HepG2 (cell line): ENCODE measurements at regions not wholly inside any gene's neighbourhood (a gene's known extent, or its start where the extent isn't known, plus 50 kb on each side); places are given as distances from the start of the nearest gene placed in this dataset.

Experiments
- ARHGAP35 ChIP-seq: sonication (generic); formaldehyde crosslinking; IDR thresholded peaks from 2 replicates; pipeline ENCODE4 v1.9.0; 2022; ENCODE audit warnings: mild to moderate bottlenecking, inconsistent platforms, moderate library complexity, missing genetic modification reagents, borderline replicate concordance
- RARG ChIP-seq: sonication (generic); formaldehyde crosslinking; IDR thresholded peaks from 2 replicates; pipeline ENCODE4 v1.4.0; 2020; ENCODE audit warnings: low read depth, mild to moderate bottlenecking, missing genetic modification reagents
- SETDB1 ChIP-seq: sonication (generic); formaldehyde crosslinking; IDR thresholded peaks from 2 replicates; pipeline ENCODE4 v1.5.1; 2020; ENCODE audit warnings: missing genetic modification reagents, mild to moderate bottlenecking, borderline replicate concordance
- YEATS4 ChIP-seq: sonication (generic); formaldehyde crosslinking; IDR thresholded peaks from 2 replicates; pipeline ENCODE4 v1.4.0; 2020; ENCODE audit warnings: missing genetic modification reagents, borderline replicate concordance
- ZNF274 ChIP-seq: sonication (generic); formaldehyde crosslinking; IDR thresholded peaks from 2 replicates; pipeline ENCODE4 v1.5.1; 2020; ENCODE audit warnings: mild to moderate bottlenecking, missing genetic modification reagents
- ZNF30 ChIP-seq: sonication (generic); formaldehyde crosslinking; IDR thresholded peaks from 2 replicates; pipeline ENCODE4 v1.5.0; 2020; ENCODE audit warnings: mild to moderate bottlenecking, missing genetic modification reagents
- ZNF317 ChIP-seq: sonication (generic); formaldehyde crosslinking; IDR thresholded peaks from 2 replicates; pipeline ENCODE4 v1.5.0; 2020; ENCODE audit warnings: mild to moderate bottlenecking, missing genetic modification reagents
- ZNF644 ChIP-seq: IDR thresholded peaks from 2 replicates; pipeline ENCODE4 v1.6.1; 2016; ENCODE audit warnings: low read depth
- ZNF7 ChIP-seq: IDR thresholded peaks from 2 replicates; pipeline ENCODE4 v1.6.1; 2016; ENCODE audit warnings: missing biosample characterization, missing genetic modification reagents
- TF ChIP-seq, protein P1 (sequence below): sonication (generic); formaldehyde crosslinking; IDR thresholded peaks from 2 replicates; pipeline ENCODE4 v1.4.0; 2020; ENCODE audit warnings: missing genetic modification reagents
- TF ChIP-seq, protein P2 (sequence below): IDR thresholded peaks from 2 replicates; pipeline ENCODE4 v1.6.1; 2016; ENCODE audit warnings: mild to moderate bottlenecking
- TF ChIP-seq, protein P3 (sequence below): sonication (generic); formaldehyde crosslinking; conservative IDR thresholded peaks from 2 replicates; pipeline ENCODE4 v1.4.0; 2020; ENCODE audit warnings: missing genetic modification reagents
- TF ChIP-seq, protein P4 (sequence below): sonication (generic); formaldehyde crosslinking; IDR thresholded peaks from 2 replicates; pipeline ENCODE4 v1.4.0; 2020; ENCODE audit warnings: mild to moderate bottlenecking, missing genetic modification reagents, borderline replicate concordance
- TF ChIP-seq, protein P5 (sequence below): sonication (generic); formaldehyde crosslinking; IDR thresholded peaks from 2 replicates; pipeline ENCODE4; 2020; ENCODE audit warnings: missing genetic modification reagents, mild to moderate bottlenecking, borderline replicate concordance

DNA sequence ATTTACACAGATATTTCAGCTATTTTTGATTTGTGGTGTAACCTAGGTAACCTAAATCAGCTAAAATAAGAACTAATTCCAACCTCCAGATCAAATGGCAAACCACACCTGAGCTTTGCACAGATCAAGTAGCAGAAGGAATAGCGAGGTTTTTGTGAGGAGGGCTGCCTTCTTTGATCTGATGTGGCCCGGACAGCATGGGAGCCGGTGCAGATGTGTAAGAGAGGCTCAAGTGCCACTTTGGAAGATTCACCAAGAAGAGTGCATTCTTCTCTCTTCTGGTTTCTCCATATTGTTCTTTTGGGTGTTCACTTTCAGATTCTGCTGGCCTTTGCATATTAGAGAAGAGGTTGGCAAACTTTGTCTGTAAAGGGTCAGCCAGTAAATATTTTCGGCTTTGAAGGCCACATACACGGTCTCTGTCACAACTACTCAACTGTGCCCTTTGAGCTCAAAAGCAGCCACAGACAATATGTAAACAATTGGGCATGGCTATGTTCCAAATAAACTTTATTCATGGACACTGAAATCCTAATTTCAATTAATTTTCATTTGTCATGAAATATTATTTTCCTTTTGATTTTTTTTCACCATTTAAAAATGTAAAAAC is 78.9 kb upstream of the FAM9C start (continued):
- TF ChIP-seq, protein P1, sequence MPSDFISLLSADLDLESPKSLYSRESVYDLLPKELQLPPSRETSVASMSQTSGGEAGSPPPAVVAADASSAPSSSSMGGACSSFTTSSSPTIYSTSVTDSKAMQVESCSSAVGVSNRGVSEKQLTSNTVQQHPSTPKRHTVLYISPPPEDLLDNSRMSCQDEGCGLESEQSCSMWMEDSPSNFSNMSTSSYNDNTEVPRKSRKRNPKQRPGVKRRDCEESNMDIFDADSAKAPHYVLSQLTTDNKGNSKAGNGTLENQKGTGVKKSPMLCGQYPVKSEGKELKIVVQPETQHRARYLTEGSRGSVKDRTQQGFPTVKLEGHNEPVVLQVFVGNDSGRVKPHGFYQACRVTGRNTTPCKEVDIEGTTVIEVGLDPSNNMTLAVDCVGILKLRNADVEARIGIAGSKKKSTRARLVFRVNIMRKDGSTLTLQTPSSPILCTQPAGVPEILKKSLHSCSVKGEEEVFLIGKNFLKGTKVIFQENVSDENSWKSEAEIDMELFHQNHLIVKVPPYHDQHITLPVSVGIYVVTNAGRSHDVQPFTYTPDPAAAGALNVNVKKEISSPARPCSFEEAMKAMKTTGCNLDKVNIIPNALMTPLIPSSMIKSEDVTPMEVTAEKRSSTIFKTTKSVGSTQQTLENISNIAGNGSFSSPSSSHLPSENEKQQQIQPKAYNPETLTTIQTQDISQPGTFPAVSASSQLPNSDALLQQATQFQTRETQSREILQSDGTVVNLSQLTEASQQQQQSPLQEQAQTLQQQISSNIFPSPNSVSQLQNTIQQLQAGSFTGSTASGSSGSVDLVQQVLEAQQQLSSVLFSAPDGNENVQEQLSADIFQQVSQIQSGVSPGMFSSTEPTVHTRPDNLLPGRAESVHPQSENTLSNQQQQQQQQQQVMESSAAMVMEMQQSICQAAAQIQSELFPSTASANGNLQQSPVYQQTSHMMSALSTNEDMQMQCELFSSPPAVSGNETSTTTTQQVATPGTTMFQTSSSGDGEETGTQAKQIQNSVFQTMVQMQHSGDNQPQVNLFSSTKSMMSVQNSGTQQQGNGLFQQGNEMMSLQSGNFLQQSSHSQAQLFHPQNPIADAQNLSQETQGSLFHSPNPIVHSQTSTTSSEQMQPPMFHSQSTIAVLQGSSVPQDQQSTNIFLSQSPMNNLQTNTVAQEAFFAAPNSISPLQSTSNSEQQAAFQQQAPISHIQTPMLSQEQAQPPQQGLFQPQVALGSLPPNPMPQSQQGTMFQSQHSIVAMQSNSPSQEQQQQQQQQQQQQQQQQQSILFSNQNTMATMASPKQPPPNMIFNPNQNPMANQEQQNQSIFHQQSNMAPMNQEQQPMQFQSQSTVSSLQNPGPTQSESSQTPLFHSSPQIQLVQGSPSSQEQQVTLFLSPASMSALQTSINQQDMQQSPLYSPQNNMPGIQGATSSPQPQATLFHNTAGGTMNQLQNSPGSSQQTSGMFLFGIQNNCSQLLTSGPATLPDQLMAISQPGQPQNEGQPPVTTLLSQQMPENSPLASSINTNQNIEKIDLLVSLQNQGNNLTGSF (CRISPR knock-in tag) = no peak
- TF ChIP-seq ZNF274 (CRISPR knock-in tag) (no peak), RARG (no peak), YEATS4 (no peak), ZNF7 (no peak), ZNF30 (CRISPR knock-in tag) (no peak), ZNF317 (no peak), SETDB1 (CRISPR knock-in tag) (no peak), ARHGAP35 (CRISPR knock-in tag) (no peak), ZNF644 (CRISPR knock-in tag) (0 out of 2 replicates have a peak, but pooled peaks have one; percentile 17)
- TF ChIP-seq, protein P2, sequence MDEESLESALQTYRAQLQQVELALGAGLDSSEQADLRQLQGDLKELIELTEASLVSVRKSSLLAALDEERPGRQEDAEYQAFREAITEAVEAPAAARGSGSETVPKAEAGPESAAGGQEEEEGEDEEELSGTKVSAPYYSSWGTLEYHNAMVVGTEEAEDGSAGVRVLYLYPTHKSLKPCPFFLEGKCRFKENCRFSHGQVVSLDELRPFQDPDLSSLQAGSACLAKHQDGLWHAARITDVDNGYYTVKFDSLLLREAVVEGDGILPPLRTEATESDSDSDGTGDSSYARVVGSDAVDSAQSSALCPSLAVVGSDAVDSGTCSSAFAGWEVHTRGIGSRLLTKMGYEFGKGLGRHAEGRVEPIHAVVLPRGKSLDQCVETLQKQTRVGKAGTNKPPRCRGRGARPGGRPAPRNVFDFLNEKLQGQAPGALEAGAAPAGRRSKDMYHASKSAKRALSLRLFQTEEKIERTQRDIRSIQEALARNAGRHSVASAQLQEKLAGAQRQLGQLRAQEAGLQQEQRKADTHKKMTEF (CRISPR knock-in tag) = peak; percentile 21; the same call in 1 of the 2 replicates
- TF ChIP-seq, protein P3, sequence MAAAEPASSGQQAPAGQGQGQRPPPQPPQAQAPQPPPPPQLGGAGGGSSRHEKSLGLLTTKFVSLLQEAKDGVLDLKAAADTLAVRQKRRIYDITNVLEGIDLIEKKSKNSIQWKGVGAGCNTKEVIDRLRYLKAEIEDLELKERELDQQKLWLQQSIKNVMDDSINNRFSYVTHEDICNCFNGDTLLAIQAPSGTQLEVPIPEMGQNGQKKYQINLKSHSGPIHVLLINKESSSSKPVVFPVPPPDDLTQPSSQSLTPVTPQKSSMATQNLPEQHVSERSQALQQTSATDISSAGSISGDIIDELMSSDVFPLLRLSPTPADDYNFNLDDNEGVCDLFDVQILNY = no peak
- TF ChIP-seq, protein P4, sequence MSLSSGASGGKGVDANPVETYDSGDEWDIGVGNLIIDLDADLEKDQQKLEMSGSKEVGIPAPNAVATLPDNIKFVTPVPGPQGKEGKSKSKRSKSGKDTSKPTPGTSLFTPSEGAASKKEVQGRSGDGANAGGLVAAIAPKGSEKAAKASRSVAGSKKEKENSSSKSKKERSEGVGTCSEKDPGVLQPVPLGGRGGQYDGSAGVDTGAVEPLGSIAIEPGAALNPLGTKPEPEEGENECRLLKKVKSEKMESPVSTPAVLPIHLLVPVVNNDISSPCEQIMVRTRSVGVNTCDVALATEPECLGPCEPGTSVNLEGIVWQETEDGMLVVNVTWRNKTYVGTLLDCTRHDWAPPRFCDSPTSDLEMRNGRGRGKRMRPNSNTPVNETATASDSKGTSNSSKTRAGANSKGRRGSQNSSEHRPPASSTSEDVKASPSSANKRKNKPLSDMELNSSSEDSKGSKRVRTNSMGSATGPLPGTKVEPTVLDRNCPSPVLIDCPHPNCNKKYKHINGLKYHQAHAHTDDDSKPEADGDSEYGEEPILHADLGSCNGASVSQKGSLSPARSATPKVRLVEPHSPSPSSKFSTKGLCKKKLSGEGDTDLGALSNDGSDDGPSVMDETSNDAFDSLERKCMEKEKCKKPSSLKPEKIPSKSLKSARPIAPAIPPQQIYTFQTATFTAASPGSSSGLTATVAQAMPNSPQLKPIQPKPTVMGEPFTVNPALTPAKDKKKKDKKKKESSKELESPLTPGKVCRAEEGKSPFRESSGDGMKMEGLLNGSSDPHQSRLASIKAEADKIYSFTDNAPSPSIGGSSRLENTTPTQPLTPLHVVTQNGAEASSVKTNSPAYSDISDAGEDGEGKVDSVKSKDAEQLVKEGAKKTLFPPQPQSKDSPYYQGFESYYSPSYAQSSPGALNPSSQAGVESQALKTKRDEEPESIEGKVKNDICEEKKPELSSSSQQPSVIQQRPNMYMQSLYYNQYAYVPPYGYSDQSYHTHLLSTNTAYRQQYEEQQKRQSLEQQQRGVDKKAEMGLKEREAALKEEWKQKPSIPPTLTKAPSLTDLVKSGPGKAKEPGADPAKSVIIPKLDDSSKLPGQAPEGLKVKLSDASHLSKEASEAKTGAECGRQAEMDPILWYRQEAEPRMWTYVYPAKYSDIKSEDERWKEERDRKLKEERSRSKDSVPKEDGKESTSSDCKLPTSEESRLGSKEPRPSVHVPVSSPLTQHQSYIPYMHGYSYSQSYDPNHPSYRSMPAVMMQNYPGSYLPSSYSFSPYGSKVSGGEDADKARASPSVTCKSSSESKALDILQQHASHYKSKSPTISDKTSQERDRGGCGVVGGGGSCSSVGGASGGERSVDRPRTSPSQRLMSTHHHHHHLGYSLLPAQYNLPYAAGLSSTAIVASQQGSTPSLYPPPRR (CRISPR knock-in tag) = peak; percentile 12; the same call in 1 of the 2 replicates
- TF ChIP-seq, protein P5, sequence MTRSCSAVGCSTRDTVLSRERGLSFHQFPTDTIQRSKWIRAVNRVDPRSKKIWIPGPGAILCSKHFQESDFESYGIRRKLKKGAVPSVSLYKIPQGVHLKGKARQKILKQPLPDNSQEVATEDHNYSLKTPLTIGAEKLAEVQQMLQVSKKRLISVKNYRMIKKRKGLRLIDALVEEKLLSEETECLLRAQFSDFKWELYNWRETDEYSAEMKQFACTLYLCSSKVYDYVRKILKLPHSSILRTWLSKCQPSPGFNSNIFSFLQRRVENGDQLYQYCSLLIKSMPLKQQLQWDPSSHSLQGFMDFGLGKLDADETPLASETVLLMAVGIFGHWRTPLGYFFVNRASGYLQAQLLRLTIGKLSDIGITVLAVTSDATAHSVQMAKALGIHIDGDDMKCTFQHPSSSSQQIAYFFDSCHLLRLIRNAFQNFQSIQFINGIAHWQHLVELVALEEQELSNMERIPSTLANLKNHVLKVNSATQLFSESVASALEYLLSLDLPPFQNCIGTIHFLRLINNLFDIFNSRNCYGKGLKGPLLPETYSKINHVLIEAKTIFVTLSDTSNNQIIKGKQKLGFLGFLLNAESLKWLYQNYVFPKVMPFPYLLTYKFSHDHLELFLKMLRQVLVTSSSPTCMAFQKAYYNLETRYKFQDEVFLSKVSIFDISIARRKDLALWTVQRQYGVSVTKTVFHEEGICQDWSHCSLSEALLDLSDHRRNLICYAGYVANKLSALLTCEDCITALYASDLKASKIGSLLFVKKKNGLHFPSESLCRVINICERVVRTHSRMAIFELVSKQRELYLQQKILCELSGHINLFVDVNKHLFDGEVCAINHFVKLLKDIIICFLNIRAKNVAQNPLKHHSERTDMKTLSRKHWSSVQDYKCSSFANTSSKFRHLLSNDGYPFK (CRISPR knock-in tag) = no peak
